Smooth muscle cell (in vitro differentiated cells): ENCODE measurements at regions not wholly inside any gene's neighbourhood (a gene's known extent, or its start where the extent isn't known, plus 50 kb on each side); places are given as distances from the start of the nearest gene placed in this dataset.
A peak's percentile ranks its signal among the peaks of the same experiment; 100 is the strongest.

ENCODE experiments used
- DNase-seq: peaks from one replicate; lab custom pipeline; 2025; ENCODE audit not compliant: unreplicated experiment; lab: John Stamatoyannopoulos, UW
- H2AFZ ChIP-seq: fragments of 200-600 bp; sonication (generic); 2 replicates; pipeline ENCODE4 v1.6.0; 2016; ENCODE audit warnings: antibody characterized with exemption, low read depth, mild to moderate bottlenecking
- H3F3A ChIP-seq: fragments of 200-600 bp; sonication (generic); 2 replicates; pipeline ENCODE4 v1.6.0; 2017; ENCODE audit warnings: antibody characterized with exemption, low read depth
- H3K27ac ChIP-seq: fragments of 200-600 bp; sonication (generic); 2 replicates; pipeline ENCODE4 v1.5.1; 2016; ENCODE audit warnings: low read depth, mild to moderate bottlenecking
- H3K27me3 ChIP-seq: fragments of 200-600 bp; sonication (generic); 2 replicates; pipeline ENCODE4 v1.6.1; 2016; ENCODE audit warnings: low read depth, mild to moderate bottlenecking
- H3K36me3 ChIP-seq: fragments of 200-600 bp; sonication (generic); 2 replicates; pipeline ENCODE4 v1.5.1; 2016; ENCODE audit warnings: low read depth
- H3K4me1 ChIP-seq: fragments of 200-600 bp; sonication (generic); 2 replicates; pipeline ENCODE4 v1.5.1; 2016; ENCODE audit warnings: low read depth
- H3K4me2 ChIP-seq: fragments of 200-600 bp; sonication (generic); 2 replicates; pipeline ENCODE4 v1.6.0; 2016; ENCODE audit warnings: mild to moderate bottlenecking
- H3K4me3 ChIP-seq: fragments of 200-600 bp; sonication (generic); 2 replicates; pipeline ENCODE4 v1.5.1; 2016; ENCODE audit warnings: mild to moderate bottlenecking
- H3K79me2 ChIP-seq: fragments of 200-600 bp; sonication (generic); 2 replicates; pipeline ENCODE4 v1.6.0; 2016; ENCODE audit warnings: low read depth, mild to moderate bottlenecking
- H3K9ac ChIP-seq: fragments of 200-600 bp; sonication (generic); 2 replicates; pipeline ENCODE4 v1.6.0; 2016; ENCODE audit warnings: low read depth
- H3K9me3 ChIP-seq: fragments of 200-600 bp; sonication (generic); replicated peaks from 2 replicates; pipeline ENCODE4 v1.5.1; 2016; ENCODE audit warnings: low read depth
- H4K20me1 ChIP-seq: fragments of 200-600 bp; sonication (generic); 2 replicates; pipeline ENCODE4 v1.6.0; 2016; ENCODE audit warnings: low read depth
- WGBS: methylation state at CpG from one replicate; pipeline ENCODE4 v1.1.7; 2016; ENCODE audit warnings: low lambda C conversion rate; 5-methylcytosine and 5-hydroxymethylcytosine counted together
- TF ChIP-seq, protein P1 (sequence below): fragments of 200-600 bp; sonication (generic); IDR thresholded peaks from 2 replicates; pipeline ENCODE4 v1.5.1; 2017; ENCODE audit warnings: borderline replicate concordance, mild to moderate bottlenecking, antibody characterized with exemption; ENCODE audit not compliant: insufficient read depth, poor library complexity, severe bottlenecking

DNA sequence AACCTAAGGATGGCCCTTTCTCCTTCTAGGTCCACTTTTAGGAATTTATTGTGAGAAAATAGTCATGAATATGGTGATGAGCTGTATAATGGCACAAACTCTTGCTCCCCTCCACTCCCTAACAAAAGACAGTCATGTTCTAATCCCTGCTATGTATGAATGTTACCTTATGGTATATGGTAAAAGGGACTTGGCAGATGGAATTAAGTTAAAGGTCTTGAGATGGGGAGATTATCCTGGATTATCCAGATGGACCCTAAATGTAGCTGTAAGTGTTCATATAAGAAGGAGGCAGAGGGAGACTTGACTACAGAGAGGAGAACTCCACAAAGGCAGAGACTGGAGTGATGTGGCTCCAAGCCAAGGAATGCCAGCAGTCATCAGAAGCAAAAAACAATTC, 296.1 kb downstream of the SOX9 start:
- H3K9me3 ChIP-seq = peaks cover 15% of the 10 kb centered on the region
- H3K9ac ChIP-seq = no peak overlapping the region
- H3K4me2 ChIP-seq = no peak overlapping the region
- no peaks in the 10 kb centered on the region for H3F3A ChIP-seq
- no peak overlapping the region for H2AFZ ChIP-seq
- no peak overlapping the region for H3K4me3 ChIP-seq
- no peaks in the 10 kb centered on the region for H3K27me3 ChIP-seq
- H3K36me3 ChIP-seq = peaks cover 7% of the 10 kb centered on the region
- H3K79me2 ChIP-seq = no peaks in the 10 kb centered on the region
- no peak overlapping the region for H3K27ac ChIP-seq
- DNase-seq = no peak
- peaks cover 14% of the 10 kb centered on the region for H3K4me1 ChIP-seq
- H4K20me1 ChIP-seq = no peaks in the 10 kb centered on the region
- TF ChIP-seq, protein P1, sequence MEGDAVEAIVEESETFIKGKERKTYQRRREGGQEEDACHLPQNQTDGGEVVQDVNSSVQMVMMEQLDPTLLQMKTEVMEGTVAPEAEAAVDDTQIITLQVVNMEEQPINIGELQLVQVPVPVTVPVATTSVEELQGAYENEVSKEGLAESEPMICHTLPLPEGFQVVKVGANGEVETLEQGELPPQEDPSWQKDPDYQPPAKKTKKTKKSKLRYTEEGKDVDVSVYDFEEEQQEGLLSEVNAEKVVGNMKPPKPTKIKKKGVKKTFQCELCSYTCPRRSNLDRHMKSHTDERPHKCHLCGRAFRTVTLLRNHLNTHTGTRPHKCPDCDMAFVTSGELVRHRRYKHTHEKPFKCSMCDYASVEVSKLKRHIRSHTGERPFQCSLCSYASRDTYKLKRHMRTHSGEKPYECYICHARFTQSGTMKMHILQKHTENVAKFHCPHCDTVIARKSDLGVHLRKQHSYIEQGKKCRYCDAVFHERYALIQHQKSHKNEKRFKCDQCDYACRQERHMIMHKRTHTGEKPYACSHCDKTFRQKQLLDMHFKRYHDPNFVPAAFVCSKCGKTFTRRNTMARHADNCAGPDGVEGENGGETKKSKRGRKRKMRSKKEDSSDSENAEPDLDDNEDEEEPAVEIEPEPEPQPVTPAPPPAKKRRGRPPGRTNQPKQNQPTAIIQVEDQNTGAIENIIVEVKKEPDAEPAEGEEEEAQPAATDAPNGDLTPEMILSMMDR = no peak

DNA sequence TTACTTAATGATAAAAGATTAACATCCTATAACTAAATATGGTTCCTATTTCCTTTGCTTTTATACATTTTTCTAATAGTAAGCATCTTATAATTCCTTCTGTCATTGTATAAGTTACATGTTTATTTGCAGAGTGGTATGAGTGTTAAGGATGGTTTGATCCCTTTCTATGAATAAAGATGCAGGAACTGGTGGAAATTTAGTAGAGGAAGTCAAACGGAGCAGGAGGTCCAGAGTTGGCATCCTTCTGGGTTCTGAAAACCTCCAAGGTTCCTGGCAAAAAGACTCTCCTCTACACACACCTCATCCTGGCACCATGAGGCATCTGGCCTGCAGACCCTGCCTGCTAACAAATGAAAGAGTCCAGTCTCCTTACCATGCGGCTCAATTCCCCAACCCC, 296.8 kb downstream of the SOX9 start:
- TF ChIP-seq, protein P1 = no peak
- no peak for DNase-seq
- peaks cover 4% of the 10 kb centered on the region for H3F3A ChIP-seq
- peaks cover 7% of the 10 kb centered on the region for H3K36me3 ChIP-seq
- H3K27ac ChIP-seq = no peak overlapping the region
- no peak overlapping the region for H3K4me2 ChIP-seq
- no peaks in the 10 kb centered on the region for H3K27me3 ChIP-seq
- H3K9me3 ChIP-seq = peaks cover 15% of the 10 kb centered on the region
- no peak overlapping the region for H2AFZ ChIP-seq
- no peak overlapping the region for H3K9ac ChIP-seq
- no peaks in the 10 kb centered on the region for H3K79me2 ChIP-seq
- WGBS = 93% methylated on average over 2 of the region's 2 CpGs
- no peak overlapping the region for H3K4me3 ChIP-seq
- no peaks in the 10 kb centered on the region for H4K20me1 ChIP-seq
- H3K4me1 ChIP-seq = peaks cover 14% of the 10 kb centered on the region

DNA sequence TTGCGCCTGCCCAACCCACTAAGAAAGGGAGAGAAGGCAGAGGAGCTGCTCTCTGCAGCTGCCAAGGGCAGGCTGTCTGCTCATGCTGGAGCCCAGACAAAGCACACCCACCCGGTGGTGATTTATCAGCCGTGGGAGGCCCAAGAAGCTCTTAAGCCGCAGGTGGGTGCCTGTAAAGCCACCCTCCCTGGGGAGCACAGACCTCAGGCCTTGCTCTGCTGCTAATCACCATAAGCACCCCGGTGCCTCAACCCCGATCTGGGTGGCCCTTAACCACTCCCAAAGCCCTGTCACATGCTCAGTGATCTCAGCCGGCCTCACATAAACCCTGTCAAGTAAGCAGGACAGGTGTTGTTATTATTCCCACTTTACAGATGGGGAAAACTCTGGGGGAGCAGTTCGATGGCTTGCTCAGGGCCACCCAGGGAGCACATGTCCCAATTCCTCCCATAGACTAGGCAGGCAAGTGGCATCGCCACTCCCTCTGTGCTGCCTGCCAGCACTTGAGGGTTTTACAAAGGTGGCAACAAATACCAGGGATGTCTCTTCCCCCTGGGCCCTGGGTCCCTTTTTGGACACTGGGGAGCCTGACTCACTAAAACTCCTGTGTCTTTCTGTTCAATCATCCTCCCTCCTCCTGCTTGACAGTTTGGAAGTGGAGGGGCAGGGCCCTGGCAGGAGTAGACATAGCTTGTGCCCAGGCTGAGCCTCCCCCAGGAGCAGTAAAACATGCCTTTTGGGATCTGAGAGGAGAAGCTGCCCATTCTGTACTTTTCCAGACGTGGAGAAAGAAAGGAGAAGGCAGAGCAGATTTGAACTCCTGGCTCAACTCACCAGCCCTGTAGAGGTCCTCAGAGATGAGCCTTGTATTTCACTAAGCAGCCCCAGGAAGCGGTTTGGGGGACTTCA, 299.3 kb downstream of the SOX9 start:
- H3F3A ChIP-seq = peaks cover 13% of the 10 kb centered on the region
- 64% methylated on average over 11 of the region's 11 CpGs for WGBS
- H3K4me1 ChIP-seq = peaks cover 14% of the 10 kb centered on the region
- no peak overlapping the region for H3K4me2 ChIP-seq
- H3K4me3 ChIP-seq = no peak overlapping the region
- H3K27me3 ChIP-seq = no peaks in the 10 kb centered on the region
- H3K36me3 ChIP-seq = peaks cover 7% of the 10 kb centered on the region
- no peaks in the 10 kb centered on the region for H4K20me1 ChIP-seq
- no peak overlapping the region for H2AFZ ChIP-seq
- TF ChIP-seq, protein P1 = no peak
- H3K9me3 ChIP-seq = peaks cover 15% of the 10 kb centered on the region
- peak overlapping the region; percentile 94 for H3K27ac ChIP-seq
- H3K79me2 ChIP-seq = no peaks in the 10 kb centered on the region
- DNase-seq = no peak
- peak overlapping the region; percentile 43 for H3K9ac ChIP-seq

DNA sequence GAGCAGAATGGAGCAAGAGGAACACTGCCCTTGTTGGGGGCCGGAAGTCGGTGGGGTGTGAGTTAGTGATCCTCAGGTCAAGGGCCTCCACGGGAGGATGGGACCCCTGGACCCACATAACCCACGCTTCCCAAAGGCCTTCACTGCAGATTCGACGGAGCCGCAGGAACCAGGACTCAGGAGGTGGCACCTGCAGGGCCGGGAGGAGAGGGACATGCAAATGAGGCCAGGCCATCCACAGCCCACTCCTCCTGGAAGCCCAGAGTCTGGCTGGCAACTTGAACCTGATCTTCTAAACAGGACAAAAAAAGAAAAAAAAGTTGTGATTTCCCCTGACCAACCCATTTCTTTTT, 299.9 kb downstream of the SOX9 start:
- H3K27ac ChIP-seq = peak overlapping the region; percentile 94
- WGBS = 91% methylated on average over 8 of the region's 8 CpGs

More for the DNA sequence above, 299.9 kb downstream of the SOX9 start:
- no peak for DNase-seq
- no peaks in the 10 kb centered on the region for H3K79me2 ChIP-seq
- peaks cover 15% of the 10 kb centered on the region for H3K9me3 ChIP-seq
- peaks cover 11% of the 10 kb centered on the region for H3K4me1 ChIP-seq
- no peak overlapping the region for H2AFZ ChIP-seq
- no peak overlapping the region for H3K4me2 ChIP-seq
- peaks cover 13% of the 10 kb centered on the region for H3F3A ChIP-seq
- H3K9ac ChIP-seq = peak overlapping the region; percentile 43
- TF ChIP-seq, protein P1 = no peak
- H4K20me1 ChIP-seq = no peaks in the 10 kb centered on the region
- no peaks in the 10 kb centered on the region for H3K27me3 ChIP-seq
- H3K36me3 ChIP-seq = peaks cover 7% of the 10 kb centered on the region
- H3K4me3 ChIP-seq = no peak overlapping the region
